ENCODE measurements at regions not wholly inside any gene's neighbourhood (a gene's known extent, or its start where the extent isn't known, plus 50 kb on each side); places are given as distances from the start of the nearest gene placed in this dataset.
"Not testable (repeated sequence)": the region's sequence is repeated elsewhere in the genome, so short reads cannot be mapped to it uniquely, and the experiment has no call there.

DNA sequence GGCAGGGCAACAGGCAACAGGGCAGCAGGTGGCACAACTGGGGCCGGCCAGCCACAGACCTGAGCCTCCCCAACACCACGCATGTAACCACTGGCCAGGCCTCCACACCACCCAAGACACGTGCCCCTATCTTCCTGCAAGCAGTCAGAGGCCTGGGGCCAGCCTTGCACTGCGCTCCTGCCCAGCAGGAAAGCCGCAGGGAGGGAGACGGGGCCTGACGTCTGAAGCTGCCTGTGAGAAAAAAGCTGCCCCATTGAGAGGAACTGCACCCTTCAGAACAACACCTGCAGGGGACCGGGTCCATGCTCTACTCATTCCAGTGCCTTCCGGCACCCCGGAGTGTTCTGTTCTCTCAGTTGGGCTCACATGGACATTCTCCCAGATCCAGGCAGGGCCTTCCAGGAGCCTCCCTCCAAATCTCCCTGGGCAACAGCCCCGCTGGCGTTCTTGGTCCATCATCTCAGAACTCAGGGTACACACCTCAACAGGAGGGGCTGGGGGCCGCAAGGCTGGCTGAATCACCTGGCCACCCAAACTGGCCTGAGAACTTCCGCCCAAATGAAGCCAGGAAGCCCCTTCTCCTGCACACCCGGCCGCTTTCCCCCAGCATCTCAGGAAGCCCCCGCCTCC, 5403.6 kb upstream of the TPTE start:
- TF ChIP-seq, protein P1, sequence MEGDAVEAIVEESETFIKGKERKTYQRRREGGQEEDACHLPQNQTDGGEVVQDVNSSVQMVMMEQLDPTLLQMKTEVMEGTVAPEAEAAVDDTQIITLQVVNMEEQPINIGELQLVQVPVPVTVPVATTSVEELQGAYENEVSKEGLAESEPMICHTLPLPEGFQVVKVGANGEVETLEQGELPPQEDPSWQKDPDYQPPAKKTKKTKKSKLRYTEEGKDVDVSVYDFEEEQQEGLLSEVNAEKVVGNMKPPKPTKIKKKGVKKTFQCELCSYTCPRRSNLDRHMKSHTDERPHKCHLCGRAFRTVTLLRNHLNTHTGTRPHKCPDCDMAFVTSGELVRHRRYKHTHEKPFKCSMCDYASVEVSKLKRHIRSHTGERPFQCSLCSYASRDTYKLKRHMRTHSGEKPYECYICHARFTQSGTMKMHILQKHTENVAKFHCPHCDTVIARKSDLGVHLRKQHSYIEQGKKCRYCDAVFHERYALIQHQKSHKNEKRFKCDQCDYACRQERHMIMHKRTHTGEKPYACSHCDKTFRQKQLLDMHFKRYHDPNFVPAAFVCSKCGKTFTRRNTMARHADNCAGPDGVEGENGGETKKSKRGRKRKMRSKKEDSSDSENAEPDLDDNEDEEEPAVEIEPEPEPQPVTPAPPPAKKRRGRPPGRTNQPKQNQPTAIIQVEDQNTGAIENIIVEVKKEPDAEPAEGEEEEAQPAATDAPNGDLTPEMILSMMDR (IDR thresholded peaks at IDR 0.05): not testable (repeated sequence)
- not testable (repeated sequence) for TF ChIP-seq POLR2A (IDR thresholded peaks at IDR 0.05)

Measured in right lobe of liver (tissue), 4 donors.